KBM-7 (cell line): ENCODE measurements at regions not wholly inside any gene's neighbourhood (a gene's known extent, or its start where the extent isn't known, plus 50 kb on each side); places are given as distances from the start of the nearest gene placed in this dataset.

ENCODE experiments used
- DNase-seq: peaks from one replicate; pipeline ENCODE4 v3.0.0-alpha.2; 2015
- in situ Hi-C: fragments of 300-500 bp; cut with MboI; formaldehyde crosslinking; loops from 2 replicates; pipeline ENCODE4 v1.14.3; 2020; ENCODE audit warnings: low sequenced_read_pairs, low pct_unique_long_range_greater_than_20kb, mixed read lengths

GRCh38 chr2:773256-774160 is 96.3 kb upstream of the TMEM18 start:
- in situ Hi-C loops: no loop called here
- DNase-seq: no peak

DNA sequence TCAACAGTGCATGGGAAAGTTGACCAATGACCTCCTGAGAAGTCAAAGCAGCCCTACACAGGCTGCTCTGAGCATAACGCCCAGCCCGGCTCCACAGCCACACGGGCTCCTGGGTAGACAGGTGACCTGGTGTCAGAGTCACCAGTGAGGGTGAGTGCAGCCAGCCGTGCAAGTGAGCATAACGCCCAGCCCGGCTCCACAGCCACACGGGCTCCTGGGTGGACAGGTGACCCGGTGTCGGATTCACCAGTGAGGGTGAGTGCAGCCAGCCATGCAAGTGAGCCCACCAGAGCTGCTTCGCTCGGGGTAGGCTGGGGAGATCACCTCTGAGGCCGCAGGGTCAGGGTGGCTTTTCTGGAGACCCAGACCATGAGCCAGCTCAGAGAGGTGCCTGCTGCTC is 94.3 kb upstream of the TMEM18 start:
- in situ Hi-C loops: no loop called here

DNA sequence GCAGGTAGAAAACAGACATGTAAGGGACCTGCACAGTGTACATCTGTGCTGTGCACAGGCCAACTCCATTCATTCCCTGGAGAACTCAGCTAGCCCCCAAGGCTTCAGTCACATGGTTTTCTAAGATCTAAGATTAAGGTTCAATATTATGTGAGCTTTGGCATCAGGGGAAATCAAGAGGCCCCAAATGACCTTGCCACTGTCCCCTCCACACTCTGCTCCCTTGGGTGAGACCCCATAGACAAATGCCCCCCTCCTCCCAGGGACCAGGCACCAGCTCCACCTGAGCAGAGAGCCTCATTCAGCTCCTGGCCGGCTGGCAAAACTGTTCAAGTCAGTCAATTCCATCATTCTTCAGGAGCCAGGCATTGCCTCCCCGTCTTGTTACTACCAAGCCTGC is 93.6 kb upstream of the TMEM18 start:
- in situ Hi-C loops: no loop called here
- no peak for DNase-seq

More for the DNA sequence above, 94.3 kb upstream of the TMEM18 start:
- no peak for DNase-seq

- in situ Hi-C loops: no loop called here
- DNase-seq: no peak
Observed at GRCh38 chr2:769771-770170, 92.6 kb upstream of the TMEM18 start.

GRCh38 chr2:768451-768850 is 91.2 kb upstream of the TMEM18 start:
- in situ Hi-C loops: no loop called here
- DNase-seq: no peak

- in situ Hi-C loops: no loop called here
- no peak for DNase-seq
Observed at GRCh38 chr2:767944-768343, 90.7 kb upstream of the TMEM18 start.

- DNase-seq: no peak
Observed at GRCh38 chr2:767440-767839, 90.2 kb upstream of the TMEM18 start.

DNA sequence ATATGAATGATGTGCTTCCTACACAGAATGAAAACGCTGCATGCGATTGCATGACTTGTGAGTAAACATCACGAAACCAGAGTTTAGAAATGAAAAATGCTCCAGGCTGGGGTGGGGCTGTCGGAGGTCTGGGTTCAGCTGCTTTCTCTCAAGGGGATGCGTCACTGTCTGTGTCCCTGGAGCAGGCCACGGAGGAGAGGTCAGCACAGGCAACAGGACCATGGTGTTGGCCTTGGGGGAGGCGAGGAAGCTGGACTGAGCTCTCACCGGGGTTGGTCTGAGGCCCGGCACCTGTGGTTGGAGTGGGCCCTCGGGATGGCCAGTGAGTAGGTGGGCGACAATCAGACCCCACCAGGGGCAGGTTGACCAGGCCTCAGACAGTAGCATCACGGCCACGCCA is 89.0 kb upstream of the TMEM18 start:
- in situ Hi-C loops: no loop called here

More at GRCh38 chr2:767440-767839, 90.2 kb upstream of the TMEM18 start:
- in situ Hi-C loops: no loop called here

DNA sequence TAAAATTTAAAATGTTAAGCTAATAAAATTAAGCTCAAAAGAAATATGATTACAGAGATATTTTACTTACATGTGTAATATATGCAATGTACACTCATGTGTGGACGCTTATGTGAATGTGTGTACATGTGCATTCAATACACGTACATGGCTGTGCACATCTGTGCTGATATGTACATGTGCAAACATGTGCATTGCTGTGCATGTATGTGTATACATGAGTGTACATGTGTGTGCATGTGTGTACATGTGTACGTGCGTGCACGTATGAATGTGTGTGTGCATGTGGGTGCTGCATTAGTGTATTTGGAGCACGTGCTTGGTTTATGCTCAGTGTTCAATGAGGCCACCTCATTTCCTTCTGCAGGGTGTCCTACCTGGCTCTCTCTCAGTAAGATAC is 88.2 kb upstream of the TMEM18 start:
- DNase-seq: no peak
- in situ Hi-C loops: no loop called here

More for the DNA sequence above, 89.0 kb upstream of the TMEM18 start:
- DNase-seq: no peak

GRCh38 chr2:763766-764525 is 86.7 kb upstream of the TMEM18 start:
- in situ Hi-C loops: no loop called here
- no peak for DNase-seq

- DNase-seq: no peak
- in situ Hi-C loops: no loop called here
Observed at GRCh38 chr2:762646-763045, 85.4 kb upstream of the TMEM18 start.

- no peak for DNase-seq
- in situ Hi-C loops: no loop called here
Observed at GRCh38 chr2:761384-761783, 84.2 kb upstream of the TMEM18 start.

GRCh38 chr2:760001-760400 is 82.8 kb upstream of the TMEM18 start:
- in situ Hi-C loops: no loop called here
- no peak for DNase-seq

GRCh38 chr2:758073-758820 is 81.0 kb upstream of the TMEM18 start:
- in situ Hi-C loops: no loop called here
- DNase-seq: no peak

DNA sequence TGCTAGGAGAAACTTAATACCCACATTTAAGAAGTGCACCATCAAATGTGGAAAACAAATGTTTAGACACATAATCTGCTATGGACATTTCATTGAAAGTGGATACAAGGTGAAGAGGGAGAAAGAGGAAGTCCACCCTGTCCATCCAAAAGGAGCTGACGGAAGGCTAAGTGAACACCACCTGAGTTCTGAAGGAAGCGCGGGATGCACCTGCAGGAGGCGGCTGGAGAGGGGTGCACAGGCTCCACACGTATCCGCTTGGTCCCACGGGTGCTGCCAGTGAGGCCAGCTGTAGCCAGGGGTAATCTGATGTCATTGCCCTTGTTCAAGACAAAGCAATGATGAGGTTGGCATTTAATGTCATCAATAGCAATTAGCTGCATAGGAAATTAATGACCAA is 75.9 kb upstream of the TMEM18 start:
- in situ Hi-C loops: no loop called here
- no peak for DNase-seq

- in situ Hi-C loops: no loop called here
- no peak for DNase-seq
Observed at GRCh38 chr2:751474-751873, 74.3 kb upstream of the TMEM18 start.

DNA sequence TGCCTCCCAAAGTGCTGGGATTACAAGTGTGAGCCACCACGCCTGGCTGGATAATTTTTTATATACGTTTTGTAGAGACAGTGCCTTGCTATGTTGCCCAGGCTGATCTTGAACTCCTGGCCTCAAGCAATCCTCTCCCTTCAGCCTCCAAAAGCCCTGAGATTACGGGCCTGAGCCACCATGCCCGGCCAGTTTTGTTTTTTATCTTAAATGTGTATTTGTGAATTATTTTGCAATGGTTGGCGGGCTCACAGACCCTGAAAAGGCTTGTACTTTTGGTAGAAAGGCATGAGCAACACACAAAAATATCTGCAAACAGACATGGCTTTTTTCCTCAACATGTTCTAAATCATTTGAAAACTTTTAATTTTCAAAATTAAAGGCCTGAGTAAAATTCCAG is 73.4 kb upstream of the TMEM18 start:
- in situ Hi-C loops: no loop called here

GRCh38 chr2:747762-748351 is 70.7 kb upstream of the TMEM18 start:
- no peak for DNase-seq

More for the DNA sequence above, 73.4 kb upstream of the TMEM18 start:
- no peak for DNase-seq

GRCh38 chr2:746697-747096 is 69.5 kb upstream of the TMEM18 start:
- in situ Hi-C loops: no loop called here
- DNase-seq: no peak

More at GRCh38 chr2:747762-748351, 70.7 kb upstream of the TMEM18 start:
- in situ Hi-C loops: no loop called here
